Suprapubic skin (tissue), 4 donors: ENCODE measurements at regions not wholly inside any gene's neighbourhood (a gene's known extent, or its start where the extent isn't known, plus 50 kb on each side); places are given as distances from the start of the nearest gene placed in this dataset.
"Not testable (repeated sequence)": the region's sequence is repeated elsewhere in the genome, so short reads cannot be mapped to it uniquely, and the experiment has no call there.

Experiments used
- DNase-seq, 2 donors: peaks; one replicate each; pipeline ENCODE4 v3.0.0-alpha.2; 2019; ENCODE audit warnings: low spot score in 2 of 2
- H3K27ac ChIP-seq: fragments of 200-600 bp; sonication (generic); one replicate; pipeline ENCODE4 v1.5.1; 2019
- H3K27me3 ChIP-seq: fragments of 200-600 bp; sonication (generic); one replicate; pipeline ENCODE4 v1.5.1; 2019
- H3K36me3 ChIP-seq: fragments of 200-600 bp; sonication (generic); one replicate; pipeline ENCODE4 v1.5.1; 2019
- H3K4me1 ChIP-seq: fragments of 200-600 bp; sonication (generic); one replicate; pipeline ENCODE4 v1.5.1; 2019
- H3K4me3 ChIP-seq: fragments of 200-600 bp; sonication (generic); one replicate; pipeline ENCODE4 v1.5.1; 2019; ENCODE audit warnings: mild to moderate bottlenecking
- H3K9me3 ChIP-seq: fragments of 200-600 bp; sonication (generic); one replicate; pipeline ENCODE4 v1.5.1; 2019
- CTCF ChIP-seq, 2 donors: fragments of 200-600 bp in 1 of 2; fragments of 450-650 bp in 1 of 2; sonication (generic) in 1 of 2; IDR thresholded peaks; one replicate each; pipeline ENCODE4 v1.5.1; 2016 to 2019; ENCODE audit warnings: antibody characterized with exemption in 2 of 2, mild to moderate bottlenecking in 1 of 2, moderate library complexity in 1 of 2
- EP300 ChIP-seq: sonication (generic); formaldehyde crosslinking; IDR thresholded peaks from one replicate; pipeline ENCODE4 v1.6.1; 2017; ENCODE audit warnings: antibody characterized with exemption
- POLR2A ChIP-seq, 2 donors: fragments of 450-650 bp; IDR thresholded peaks; one replicate each; pipeline ENCODE4 v1.6.1; 2017; ENCODE audit warnings: antibody characterized with exemption in 2 of 2, mild to moderate bottlenecking in 2 of 2, moderate library complexity in 2 of 2
- POLR2AphosphoS5 ChIP-seq, 3 donors: sonication (generic); formaldehyde crosslinking; IDR thresholded peaks; one replicate each; pipeline ENCODE4 v1.6.1; 2017; ENCODE audit warnings: antibody characterized with exemption in 3 of 3
- WGBS: methylation state at CpG from one replicate; pipeline ENCODE4 v1.1.5; 2018; 5-methylcytosine and 5-hydroxymethylcytosine counted together

DNA sequence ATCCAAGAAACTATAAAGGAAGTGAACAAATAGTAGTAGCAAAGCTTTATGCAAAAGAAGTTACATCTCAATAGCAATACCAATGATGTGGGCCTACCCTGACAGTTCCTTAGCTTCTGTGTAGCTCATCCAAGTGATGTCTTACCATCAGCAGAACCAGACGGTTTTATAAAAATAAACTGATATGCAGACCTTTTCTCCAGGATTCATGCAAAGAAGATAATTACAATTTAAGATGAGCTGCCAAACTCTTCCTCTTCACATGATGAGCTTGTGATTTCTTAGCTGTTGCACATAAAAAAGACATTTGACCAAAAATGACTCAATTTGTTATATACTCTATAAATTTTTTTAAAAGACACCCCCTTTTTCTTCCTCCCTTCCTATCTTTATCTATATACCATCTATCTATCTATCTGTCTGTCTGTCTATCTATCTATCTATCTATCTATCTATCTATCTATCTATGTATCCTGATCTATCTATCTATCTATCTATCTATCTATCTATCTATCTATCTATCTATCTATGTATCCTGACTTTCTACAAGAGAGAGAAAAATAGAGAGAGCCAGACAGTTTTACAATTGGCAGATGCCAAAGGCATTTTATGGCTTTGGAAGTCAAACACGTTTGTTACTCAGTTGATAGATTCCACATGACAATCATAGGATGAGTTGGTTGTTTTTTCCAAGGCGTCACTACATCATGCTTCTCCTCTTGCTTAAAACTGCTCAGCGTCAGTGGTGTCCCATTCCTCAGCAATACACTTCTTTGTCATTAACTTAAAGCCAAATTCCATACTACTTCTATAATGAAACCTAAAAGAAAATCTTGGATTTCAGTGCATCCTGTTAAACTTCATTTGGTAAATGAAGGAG, 65.9 kb upstream of the ACTR3 start:
- H3K27me3 ChIP-seq = no peaks in the 10 kb centered on the region
- H3K27ac ChIP-seq = peak overlapping the region; percentile 64
- no peaks in the 10 kb centered on the region for H3K4me1 ChIP-seq
- no peaks in the 10 kb centered on the region for H3K36me3 ChIP-seq
- H3K4me3 ChIP-seq = no peak overlapping the region
- no peak for DNase-seq
- H3K9me3 ChIP-seq = no peaks in the 10 kb centered on the region
- TF ChIP-seq CTCF (IDR thresholded peaks at IDR 0.05) = no peak
- no peak for TF ChIP-seq POLR2AphosphoS5 (IDR thresholded peaks at IDR 0.05)
- TF ChIP-seq EP300 = no peak
- no peak for TF ChIP-seq POLR2A (IDR thresholded peaks at IDR 0.05)
- WGBS = 67% methylated on average over 4 of the region's 4 CpGs

DNA sequence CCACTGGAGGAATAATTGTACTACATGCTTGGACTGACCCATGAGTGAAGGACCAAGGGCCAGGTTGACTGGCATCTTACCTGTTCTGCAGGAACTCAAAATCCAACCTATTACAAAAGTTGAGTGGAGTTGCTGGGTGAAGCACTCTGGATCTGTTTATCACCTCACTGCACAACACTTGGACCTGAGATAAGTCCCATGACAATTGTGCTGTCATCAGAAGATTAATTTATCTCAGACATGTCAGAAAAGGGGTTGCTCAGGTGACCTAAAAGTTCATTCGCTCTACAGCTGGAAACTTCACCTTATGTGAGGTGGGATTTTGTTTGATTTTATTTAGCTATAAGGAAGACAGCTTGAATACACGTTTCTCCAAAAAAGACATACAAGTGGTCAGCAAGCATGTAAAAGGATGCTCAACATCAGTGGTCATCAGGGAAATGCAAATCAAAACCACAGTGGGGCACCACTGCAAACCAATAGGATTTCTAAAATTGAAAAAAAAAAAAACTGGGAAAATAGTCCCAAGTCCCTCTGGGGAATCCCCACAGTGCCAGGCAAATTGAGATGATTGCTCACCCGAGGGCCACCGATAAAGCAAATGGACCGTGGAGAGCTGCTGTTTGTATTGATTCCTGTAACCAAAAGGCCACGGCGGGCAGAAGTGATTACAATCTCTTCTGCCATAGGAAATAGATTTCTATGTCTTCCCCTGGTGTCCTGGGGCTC, 65.8 kb upstream of the SLC35F5 start:
- TF ChIP-seq POLR2A (IDR thresholded peaks at IDR 0.05) (no peak), POLR2AphosphoS5 (IDR thresholded peaks at IDR 0.05) (no peak), EP300 (no peak), CTCF (IDR thresholded peaks at IDR 0.05) (no peak)
- no peak overlapping the region for H3K4me3 ChIP-seq
- H3K36me3 ChIP-seq = no peaks in the 10 kb centered on the region
- H3K4me1 ChIP-seq = no peaks in the 10 kb centered on the region
- WGBS = 81% methylated on average over 7 of the region's 7 CpGs
- H3K27ac ChIP-seq = no peak overlapping the region
- no peaks in the 10 kb centered on the region for H3K9me3 ChIP-seq
- H3K27me3 ChIP-seq = no peaks in the 10 kb centered on the region
- DNase-seq = no peak

DNA sequence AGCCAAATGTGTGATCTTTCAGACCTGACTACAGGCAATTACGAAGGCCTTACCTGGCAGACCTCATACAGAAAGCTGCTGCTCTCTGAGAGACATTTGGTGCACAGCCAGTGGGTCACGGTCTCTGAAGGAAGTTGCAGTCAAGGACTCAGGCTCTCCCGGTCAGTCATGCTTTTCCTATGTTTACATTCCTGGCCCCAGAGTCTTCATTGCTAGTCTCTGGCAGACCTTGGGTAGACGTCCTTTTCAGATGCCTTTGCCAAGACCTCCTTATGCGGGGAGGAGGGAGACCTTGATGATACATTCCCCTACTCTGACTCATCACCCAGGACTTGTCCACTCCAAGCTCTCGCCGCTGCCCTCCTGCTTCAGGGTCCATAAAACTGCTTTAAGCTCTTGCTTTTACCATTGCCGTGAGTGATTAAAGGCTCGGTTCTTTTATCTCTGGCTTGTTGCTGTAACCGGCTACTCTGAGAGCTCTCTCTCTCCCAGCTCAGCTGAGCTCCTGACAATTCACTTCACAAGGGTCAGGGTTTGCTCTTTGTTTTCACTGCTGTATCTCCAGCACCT, 62.0 kb upstream of the SLC35F5 start:
- TF ChIP-seq POLR2A (IDR thresholded peaks at IDR 0.05) (no peak), CTCF (IDR thresholded peaks at IDR 0.05) (no peak), POLR2AphosphoS5 (IDR thresholded peaks at IDR 0.05) (no peak), EP300 (no peak)
- WGBS = 50% methylated on average over 10 of the region's 10 CpGs
- Histone ChIP-seq H3K4me3 (no peak overlapping the region), H3K4me1 (no peaks in the 10 kb centered on the region), H3K27me3 (no peaks in the 10 kb centered on the region), H3K9me3 (no peaks in the 10 kb centered on the region), H3K27ac (no peak overlapping the region), H3K36me3 (no peaks in the 10 kb centered on the region)
- DNase-seq = peak in 1 of 2 donors; percentile 60

DNA sequence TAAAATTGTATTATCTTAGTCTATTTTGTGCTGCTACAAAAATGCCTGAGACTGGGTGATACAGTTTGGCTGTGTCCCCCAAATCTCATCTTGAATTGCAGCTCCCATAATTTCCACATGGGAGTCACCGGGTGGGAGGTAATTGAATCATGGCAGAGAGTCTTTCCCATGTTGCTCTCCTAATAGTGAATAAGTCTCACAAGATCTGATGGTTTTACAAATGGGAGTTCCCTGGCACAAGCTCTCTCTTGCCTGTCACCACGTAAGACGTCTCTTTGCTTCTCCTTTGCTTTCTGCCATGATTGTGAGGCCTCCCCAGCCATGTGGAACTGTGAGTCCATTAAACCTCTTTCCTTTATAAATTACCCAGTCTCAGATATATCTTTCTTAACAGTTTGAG, 57.0 kb upstream of the SLC35F5 start:
- not testable (repeated sequence) for H3K27me3 ChIP-seq, H3K4me1 ChIP-seq, H3K4me3 ChIP-seq, H3K9me3 ChIP-seq, DNase-seq, H3K27ac ChIP-seq, H3K36me3 ChIP-seq
- WGBS = 69% methylated on average over 3 of the region's 3 CpGs

DNA sequence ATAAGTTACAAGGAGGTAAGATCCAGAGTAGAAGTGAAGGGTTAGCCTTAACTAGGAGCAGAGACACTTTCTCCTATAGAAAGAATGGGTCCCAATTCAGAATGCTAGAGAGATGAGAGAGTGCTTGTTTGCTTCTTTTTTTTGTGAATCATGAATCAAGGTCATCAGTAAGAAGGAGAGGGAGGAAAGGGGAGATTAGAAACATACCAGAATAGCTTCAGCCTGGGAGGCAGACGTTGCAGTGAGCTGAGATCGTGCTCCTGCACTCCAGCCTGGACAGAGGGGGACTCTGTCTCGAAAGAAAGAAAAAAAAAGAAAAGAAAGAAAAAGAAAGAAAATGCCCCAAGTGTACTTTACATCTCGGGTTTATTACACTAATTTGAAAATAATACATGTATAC, 55.8 kb upstream of the SLC35F5 start:
- Histone ChIP-seq H3K27me3 (no peaks in the 10 kb centered on the region), H3K36me3 (no peaks in the 10 kb centered on the region), H3K9me3 (no peaks in the 10 kb centered on the region), H3K4me1 (no peaks in the 10 kb centered on the region), H3K4me3 (no peak overlapping the region), H3K27ac (no peak overlapping the region)
- WGBS = 48% methylated on average over 4 of the region's 4 CpGs
- TF ChIP-seq POLR2AphosphoS5 (IDR thresholded peaks at IDR 0.05) (no peak), CTCF (IDR thresholded peaks at IDR 0.05) (no peak), POLR2A (IDR thresholded peaks at IDR 0.05) (no peak), EP300 (no peak)
- no peak for DNase-seq
